GM18526 (cell line): ENCODE measurements at regions not wholly inside any gene's neighbourhood (a gene's known extent, or its start where the extent isn't known, plus 50 kb on each side); places are given as distances from the start of the nearest gene placed in this dataset.

Experiments used
- POLR2A ChIP-seq: IDR thresholded peaks from 3 replicates; pipeline ENCODE4 v1.6.1; 2011; ENCODE audit not compliant: insufficient read length; ENCODE audit errors: extremely low read depth

DNA sequence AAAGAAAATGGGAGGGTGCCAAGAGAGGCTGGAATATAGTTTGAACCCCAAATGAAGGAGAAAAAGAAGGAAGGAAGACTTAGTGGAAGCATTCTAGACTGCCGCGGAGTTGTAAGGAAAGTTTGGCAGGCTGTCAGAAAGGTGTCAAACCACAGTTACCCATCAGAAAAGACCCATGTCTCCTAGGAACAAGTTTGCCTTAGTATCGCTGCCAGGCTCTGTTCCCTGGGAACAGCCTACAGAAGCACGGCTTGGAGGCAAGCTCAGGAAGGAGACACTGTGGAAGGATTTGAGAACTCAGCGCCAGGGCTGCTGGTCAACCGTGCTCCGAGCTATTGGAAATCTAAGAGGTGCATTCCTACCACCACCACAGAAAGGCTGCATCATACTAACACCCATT, 197.4 kb downstream of the RRAGC start:
- TF ChIP-seq POLR2A: no peak

DNA sequence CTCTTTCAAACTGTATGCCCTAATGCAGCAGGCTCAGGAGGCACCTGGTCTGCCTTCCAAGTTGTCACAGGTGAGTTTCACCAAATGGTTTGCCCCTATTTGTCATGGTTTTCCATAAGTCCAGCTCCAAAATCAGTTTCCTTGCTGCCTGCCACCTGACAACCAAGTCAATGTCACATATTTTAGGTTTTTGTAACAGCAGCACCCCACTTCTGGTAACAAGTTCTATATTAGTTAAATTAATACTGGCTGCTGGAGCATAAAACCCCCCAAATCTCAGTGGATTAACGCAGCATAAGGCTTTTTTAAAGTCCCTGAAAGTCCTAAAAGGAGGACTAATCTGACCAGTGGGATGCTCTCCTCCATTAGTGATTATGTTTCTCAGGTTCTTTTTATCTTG, 200.7 kb downstream of the RRAGC start:
- no peak for TF ChIP-seq POLR2A

DNA sequence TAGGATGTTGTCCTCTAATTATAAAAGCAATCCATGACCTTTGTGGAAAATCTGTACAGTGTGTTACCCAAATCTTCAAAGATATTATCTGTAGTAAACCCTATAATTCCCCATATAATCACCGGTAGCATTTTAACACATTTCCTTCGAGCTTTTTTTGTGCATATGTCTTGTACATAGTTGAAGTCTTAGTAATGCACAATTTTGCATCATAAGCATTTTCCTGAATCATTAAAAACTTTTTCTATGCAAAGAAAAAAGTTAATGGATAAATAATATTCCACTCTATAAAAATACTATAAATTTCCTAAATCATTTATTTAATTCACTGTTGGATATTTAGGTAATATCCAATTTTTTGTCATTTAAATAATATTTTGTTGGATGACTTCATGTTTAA, 201.7 kb downstream of the RRAGC start:
- no peak for TF ChIP-seq POLR2A

GRCh38 chr1:38657207-38657840, 202.2 kb downstream of the RRAGC start:
- no peak for TF ChIP-seq POLR2A

DNA sequence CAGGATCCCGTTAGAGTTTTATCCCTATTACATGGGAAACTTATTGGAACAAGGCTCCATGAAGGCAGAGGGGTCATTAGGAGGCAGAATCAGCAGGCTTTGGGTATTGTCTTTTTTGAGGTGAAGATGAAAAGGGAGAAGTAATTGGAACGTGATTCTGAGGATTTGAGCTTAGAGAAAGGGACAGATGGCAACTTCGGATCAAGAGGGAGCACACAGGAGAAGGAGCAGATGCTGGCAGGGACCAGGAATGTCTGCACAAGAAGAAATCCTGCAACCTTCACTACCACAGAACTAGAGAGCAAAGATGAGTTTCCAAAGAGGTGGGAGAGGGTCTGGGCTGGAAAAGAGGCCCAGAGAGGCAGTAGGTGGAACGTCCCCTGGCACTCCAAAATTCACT, 202.8 kb downstream of the RRAGC start:
- TF ChIP-seq POLR2A: no peak

DNA sequence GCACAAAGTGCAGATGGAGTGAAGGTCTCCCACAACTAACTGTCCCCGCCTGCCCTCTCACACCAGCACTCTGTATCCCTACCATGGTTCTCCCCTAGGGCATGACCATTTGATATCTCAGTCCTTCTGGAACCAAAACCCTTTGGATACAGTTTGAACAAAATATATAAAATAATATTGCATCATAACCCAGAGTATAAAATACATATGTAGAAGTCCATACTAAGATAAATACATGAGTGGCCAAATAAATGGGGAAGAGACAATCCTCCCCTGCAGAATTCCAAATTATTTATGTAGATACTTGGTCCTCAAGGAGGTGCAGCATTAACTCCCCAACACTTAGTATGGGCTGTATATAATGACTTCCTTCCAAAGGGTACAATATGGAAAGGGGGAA, 207.4 kb downstream of the RRAGC start:
- no peak for TF ChIP-seq POLR2A

GRCh38 chr1:38651669-38652068, 207.9 kb downstream of the RRAGC start:
- no peak for TF ChIP-seq POLR2A

- no peak for TF ChIP-seq POLR2A
Measured at GRCh38 chr1:38648417-38648816, 211.2 kb downstream of the RRAGC start.

- no peak for TF ChIP-seq POLR2A
Measured at GRCh38 chr1:38644092-38644491, 215.5 kb downstream of the RRAGC start.

- TF ChIP-seq POLR2A: no peak
Measured at GRCh38 chr1:38641661-38642060, 217.9 kb downstream of the RRAGC start.

- TF ChIP-seq POLR2A: no peak
Measured at GRCh38 chr1:38640371-38640770, 219.2 kb downstream of the RRAGC start.

DNA sequence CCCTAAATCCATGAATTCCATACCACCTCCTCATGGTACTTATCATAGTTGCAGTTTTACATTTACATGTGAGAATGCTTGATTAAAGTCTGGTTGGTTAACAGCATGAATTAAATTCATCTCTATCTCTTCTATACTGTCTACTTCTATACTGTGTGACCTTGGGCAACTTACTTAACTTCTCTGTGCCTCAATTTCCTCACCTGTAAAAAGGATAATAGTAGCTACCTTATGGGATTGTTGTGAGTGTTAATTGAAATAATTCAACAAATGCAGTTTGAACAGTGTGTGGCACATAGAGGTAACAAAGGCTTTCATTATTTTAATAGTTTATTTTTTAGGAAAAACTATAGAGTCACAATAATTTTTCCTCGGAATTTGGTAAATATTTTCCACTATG, 231.3 kb downstream of the RRAGC start:
- no peak for TF ChIP-seq POLR2A

DNA sequence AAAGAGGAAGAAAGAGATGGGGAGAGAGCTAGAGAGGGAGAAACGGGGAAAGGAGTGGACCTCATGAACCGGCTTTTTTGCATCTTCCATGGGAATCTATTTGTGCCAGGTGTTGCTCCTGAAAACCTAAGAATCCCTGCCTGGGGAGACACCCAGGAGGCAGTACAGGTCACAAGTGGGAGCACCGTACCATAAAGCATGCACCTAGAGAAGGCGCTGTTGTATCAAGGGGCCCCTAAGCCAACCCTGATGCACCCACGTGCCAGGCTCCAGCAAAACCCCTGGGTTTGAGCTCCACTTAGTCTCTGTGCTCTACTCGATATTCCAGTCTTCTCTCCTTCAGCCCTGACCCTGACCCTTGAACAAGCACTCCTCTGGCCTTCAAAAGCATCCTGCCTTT, 233.6 kb downstream of the RRAGC start:
- TF ChIP-seq POLR2A: no peak

DNA sequence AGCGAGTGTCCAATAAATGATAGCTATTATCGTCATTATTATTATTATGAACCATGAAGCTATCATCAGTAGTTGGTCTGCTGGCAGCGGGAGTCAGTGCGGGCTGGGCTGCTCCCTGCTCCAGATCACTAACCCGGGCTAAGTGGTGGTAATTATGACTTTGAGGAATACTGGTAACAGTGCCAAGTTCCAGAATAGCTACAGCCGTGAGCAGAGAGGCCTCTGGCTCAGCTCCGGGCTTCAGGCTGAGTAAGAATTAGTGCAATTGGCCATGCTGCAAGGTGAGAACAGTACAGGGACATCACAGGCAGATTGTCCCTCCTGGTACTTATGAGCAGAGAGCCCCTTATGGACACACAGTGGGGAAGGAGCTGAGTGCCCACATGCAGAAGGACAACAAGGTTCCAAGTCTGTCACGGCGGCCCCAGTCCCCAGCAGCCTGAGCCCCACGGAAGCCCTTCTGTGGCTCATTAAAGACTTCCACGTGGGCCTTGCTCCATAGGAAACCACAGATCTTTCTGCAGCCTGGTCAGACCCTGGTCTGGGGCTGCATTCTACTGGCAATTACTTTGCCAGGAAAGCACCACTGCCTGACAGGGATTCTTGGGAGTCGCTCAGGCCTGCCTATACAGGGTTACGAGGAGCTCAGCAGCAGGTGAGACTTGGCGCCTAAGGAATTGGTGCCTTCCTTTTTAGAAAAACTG, 235.1 kb downstream of the RRAGC start:
- TF ChIP-seq POLR2A: no peak

DNA sequence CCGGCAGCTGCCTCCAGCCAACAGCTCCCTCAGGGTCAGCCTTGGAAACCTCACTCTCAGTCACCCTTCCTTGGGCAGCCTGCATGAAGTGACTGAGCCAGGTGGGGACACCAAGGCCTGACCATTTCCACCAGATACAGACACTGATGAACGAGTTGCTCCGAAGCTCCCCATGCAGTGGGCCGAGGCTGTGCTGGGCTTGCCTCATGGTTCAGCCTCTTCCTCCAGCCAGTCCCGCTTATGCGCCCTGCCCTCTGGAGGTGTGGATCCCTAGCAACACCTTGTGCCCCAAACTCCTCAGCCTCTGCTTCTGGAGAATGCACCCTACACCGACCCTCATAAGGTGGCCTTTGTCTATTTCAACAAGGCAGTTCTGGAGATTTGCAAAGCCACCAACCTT, 236.0 kb downstream of the RRAGC start:
- no peak for TF ChIP-seq POLR2A

- TF ChIP-seq POLR2A: no peak
Measured at GRCh38 chr1:38622197-38622596, 237.4 kb downstream of the RRAGC start.

- TF ChIP-seq POLR2A: no peak
Measured at GRCh38 chr1:38616846-38617245, 242.7 kb downstream of the RRAGC start.
